ENCODE measurements at regions not wholly inside any gene's neighbourhood (a gene's known extent, or its start where the extent isn't known, plus 50 kb on each side); places are given as distances from the start of the nearest gene placed in this dataset.
A peak's percentile ranks its signal among the peaks of the same experiment; 100 is the strongest.
"Not testable (repeated sequence)": the region's sequence is repeated elsewhere in the genome, so short reads cannot be mapped to it uniquely, and the experiment has no call there.

DNA sequence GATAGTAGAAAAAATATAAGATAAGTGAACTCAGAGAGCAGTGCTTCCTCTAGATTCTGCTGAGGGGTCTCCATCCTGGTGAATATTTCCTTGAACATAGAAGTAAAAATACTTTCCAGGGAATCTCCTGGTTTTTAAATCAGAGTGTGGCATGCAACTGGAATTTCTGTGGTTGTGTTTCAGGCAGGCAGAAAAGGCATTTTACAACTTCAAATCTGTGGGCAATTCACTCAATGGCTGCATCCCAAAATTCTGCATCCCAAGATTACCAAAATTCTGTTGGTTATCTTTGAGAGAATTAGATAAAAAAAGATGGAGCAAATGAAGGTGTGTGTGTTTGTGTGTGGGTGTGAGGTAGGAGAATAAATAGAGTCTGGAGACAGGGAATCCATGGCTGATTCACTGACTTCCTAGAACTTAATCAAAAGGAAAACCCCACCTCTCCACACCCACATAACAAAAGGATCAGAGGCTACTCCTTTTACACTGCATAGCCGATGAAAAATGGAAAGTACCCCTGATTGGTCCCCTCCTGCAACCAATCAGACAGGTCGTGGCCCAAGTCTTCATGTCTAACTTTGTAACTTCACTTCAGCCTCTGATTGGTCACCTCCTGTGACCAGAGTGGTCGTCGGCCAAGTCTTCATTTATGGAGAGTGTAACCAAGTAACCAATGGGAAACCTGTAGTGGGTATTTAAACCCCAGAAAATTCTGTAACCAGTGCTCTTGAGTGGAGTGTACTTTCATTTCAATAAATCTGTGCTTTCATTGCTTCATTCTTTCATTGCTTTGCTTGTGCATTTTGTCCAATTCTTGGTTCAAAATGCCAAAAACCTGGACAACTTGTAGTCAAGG lies 112.8 kb downstream of the DLEU7 start:
- no peak for DNase-seq

DNA sequence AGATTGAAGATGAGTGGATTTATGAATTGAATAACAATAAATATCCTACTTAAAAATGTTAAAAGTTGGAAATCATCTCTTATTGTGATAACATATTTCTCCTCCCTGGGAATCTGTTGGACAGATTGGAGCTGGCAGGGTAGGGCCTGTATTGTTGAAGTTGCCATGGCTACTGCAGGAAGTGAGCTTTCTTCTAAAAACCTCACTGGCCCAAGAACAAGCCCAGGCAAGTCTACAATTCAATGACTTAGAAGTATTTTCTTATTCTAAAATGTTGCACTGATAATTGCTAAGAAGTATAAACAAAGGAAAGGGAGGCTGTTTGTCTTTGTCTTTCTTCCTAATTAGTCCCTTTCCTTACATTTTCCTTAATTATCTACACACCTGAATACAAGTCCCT lies 112.1 kb downstream of the DLEU7 start:
- DNase-seq, result peak; percentile 28

DNA sequence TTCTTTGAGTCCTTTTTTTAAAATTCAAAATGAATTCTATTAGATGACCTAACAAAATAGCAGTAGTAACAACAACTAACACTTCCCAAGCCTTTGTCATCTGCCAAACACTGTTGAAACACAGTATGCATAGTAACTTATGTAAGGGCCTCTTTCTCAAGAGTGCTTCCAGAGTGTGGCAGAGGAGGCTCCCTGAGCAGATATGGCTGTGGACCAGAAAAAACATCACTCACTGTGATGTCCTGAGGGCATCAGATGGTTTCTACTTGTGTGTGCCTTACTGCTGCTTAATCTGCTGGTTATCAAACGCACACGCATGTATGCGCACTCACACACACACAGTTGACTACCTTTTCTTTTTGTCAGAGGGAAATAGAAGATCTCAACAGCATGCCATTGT lies 110.8 kb downstream of the DLEU7 start:
- DNase-seq, result peak; percentile 71

GRCh38 chr13:50733392-50733791 lies 110.1 kb downstream of the DLEU7 start:
- DNase-seq, result no peak

DNA sequence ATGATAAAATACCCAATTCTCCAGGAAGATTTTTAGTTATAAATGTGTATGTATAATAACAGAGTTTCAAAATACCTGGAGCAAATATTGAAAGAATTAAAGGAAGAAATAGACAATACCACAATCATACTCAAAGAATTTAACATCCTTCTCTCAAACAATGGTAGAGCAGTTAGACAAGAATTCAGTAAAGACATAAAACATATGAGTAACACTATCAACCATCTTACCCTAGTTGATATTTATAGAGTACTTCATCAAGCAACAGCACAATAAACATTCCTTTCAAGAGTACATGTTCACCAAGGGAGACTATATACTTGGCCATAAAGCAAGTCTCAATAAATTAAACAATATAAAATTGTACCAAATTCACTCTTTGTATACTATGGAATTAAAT lies 108.4 kb downstream of the DLEU7 start:
- DNase-seq, result no peak

DNA sequence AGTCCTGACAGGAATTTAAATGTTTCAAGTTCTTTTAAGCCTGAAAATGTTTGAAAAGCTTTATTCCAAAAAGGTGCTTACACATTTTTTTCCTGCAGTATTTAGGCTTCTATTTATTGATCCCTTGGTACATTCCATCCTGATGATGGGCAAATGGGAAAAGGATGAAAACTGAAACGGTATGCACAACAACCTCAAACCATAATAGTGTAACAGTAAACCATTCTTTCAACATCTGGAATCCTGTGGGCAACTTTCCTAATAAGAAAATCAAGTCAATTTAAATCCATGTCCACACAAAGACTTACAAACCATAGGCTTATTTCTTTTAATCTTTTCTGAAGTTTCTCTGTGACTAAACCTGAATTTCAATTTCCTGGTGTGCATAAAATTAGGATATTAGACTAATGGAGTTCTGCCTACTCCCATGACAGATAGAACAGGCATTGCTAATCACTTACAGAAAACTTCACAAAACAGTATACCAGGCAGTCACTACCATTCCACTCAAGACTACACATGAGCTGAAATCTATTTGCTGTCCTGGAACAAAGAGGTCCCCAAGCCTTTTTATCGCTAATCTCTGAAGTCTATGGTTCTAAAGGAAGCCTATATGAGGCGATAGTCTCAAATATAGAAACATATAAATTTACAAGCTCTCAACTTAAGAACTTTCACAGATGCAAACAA lies 103.3 kb downstream of the DLEU7 start:
- DNase-seq, result no peak

- DNase-seq, result no peak
Measured at GRCh38 chr13:50742353-50742752, 101.1 kb downstream of the DLEU7 start.

- no peak for DNase-seq
Measured at GRCh38 chr13:50742968-50743367, 100.5 kb downstream of the DLEU7 start.

GRCh38 chr13:50744116-50744660 lies 99.3 kb downstream of the DLEU7 start:
- no peak for DNase-seq

- no peak for DNase-seq
Measured at GRCh38 chr13:50745542-50746115, 97.9 kb downstream of the DLEU7 start.

- no peak for DNase-seq
Measured at GRCh38 chr13:50747737-50748350, 95.6 kb downstream of the DLEU7 start.

DNA sequence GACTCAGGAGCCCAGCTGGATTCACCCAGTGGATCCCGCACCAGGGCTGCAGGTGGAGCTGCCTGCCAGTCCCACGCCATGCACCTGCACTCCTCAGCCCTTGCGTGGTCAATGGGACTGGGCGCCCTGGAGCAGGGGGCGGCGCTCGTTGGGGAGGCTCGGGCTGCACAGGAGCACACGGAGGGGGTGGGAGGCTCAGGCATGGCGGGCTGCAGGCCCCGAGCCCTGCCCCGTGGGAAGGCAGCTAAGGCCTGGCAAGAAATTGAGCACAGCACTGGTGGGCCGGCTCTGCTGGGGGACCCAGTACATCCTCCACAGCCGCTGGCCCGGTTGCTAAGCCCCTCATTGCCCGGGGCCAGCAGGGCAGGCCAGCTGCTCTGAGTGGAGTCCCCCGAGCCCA lies 90.3 kb downstream of the DLEU7 start:
- DNase-seq, result not testable (repeated sequence)

DNA sequence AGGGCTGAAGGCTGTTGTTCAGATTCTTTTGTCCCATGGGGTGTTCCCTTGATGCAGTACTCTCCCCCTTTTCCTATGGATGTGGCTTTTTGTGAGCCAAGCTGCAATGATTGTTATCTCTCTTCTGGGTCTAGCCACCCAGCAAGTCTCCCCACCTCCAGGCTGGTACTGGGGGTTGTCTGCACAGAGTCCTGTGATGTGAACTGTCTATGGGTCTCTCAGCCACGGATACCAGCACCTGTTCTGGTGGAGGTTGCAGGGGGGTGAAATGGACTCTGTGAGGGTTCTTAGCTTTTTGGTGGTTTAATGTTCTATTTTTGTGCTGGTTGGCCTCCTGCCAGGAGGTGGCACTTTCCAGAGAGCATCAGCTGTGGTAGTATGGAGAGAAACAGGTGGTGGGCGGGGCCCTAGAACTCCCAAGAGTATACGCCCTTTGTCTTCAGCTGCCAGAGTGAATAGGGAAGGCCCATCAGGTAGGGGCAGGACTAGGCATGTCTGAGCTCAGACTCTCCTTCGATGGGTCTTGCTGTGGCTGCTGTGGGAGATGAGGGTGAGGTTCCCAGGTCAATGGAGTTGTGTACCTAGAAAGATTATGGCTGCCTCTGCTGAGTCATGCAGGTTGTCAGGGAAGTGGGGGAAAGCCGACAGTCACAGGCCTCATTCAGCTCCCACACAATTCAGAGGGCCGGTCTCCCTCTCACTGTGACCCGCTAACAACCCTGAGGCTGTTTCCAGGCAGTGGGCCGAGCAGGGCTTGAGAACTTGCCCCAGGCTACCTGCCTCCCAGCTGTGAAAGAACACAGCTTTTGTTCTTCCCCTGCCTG lies 87.4 kb downstream of the DLEU7 start:
- not testable (repeated sequence) for DNase-seq

GRCh38 chr13:50757008-50757407 lies 86.5 kb downstream of the DLEU7 start:
- DNase-seq, result no peak

DNA sequence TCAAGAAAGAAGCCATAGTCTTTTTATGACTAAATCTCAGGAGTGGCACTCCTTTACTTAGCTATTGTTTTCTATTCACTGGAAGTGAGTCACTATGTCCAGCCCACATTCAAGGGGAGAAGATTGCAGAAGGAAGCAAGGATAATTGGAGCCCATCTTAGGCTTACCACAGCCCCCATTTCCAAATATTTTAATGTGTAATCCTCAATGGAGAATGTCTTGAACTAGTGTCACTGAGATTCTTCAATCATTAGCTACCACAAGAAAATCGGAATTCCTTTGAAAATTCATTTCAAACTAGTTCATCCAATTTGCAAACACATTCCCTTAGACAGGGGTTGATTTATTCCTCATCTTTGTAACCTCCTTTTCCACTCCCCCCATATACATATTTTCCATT lies 84.7 kb downstream of the DLEU7 start:
- DNase-seq, result peak; percentile 13

DNA sequence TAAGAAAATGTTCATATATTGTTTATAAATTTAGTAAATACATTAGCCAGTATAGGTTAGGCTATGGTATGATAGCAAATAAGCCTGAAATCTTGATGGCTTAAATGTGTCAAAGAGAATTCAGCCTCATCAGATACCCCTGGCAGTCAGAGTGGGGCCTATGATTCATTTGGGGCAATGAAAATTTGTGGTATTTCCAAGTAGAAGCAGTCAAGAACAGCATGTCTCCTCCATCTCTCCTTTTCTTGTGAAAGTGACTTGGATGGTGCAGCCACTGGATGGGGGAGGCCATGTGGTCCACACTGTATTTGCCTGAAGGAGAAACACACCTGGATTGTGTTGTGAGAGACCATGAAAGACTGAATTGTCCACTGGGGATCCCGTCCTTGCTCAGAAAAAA lies 82.7 kb downstream of the DLEU7 start:
- DNase-seq, result peak; percentile 15

DNA sequence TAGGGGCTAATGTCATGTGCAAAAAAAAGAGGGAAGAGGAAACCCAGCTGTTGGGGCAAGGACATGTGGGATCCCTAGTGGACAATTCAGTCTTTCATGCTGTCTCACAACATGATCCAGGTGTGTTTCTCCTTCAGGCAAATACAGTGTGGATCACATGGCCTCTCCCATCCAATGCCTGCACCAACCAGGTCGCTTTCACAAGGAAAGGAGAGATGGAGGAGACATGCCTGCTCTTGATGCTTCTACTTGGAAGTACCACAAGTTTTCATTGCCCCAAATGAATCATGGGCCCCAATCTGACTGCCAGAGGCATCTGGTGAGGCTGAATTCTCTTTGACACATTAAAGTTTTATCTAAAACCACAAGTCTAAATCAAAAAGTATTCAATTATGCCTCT lies 82.1 kb downstream of the DLEU7 start:
- DNase-seq, result no peak

GRCh38 chr13:50762969-50763567 lies 80.4 kb downstream of the DLEU7 start:
- DNase-seq, result no peak

- DNase-seq, result no peak
Measured at GRCh38 chr13:50766013-50766412, 77.5 kb downstream of the DLEU7 start.

GRCh38 chr13:50766695-50767094 lies 76.8 kb downstream of the DLEU7 start:
- DNase-seq, result no peak

DNA sequence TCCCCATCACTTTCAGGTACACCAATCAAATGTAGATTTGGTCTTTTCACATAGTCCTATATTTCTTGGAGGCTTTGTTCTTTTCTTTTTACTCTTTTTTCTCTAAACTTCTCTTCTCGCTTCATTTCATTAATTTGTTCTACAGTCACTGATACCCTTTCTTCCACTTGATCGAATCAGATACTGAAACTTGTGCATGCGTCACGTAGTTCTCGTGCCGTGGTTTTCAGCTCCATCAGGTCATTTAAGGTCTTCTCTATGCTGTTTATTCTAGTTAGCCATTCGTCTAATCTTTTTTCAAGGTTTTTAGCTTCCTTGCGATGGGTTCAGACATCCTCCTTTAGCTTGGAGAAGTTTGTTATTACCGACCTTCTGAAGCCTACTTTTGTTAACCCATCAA lies 70.6 kb downstream of the DLEU7 start:
- not testable (repeated sequence) for DNase-seq

Data from EL (cell line).